ENCODE measurements at regions not wholly inside any gene's neighbourhood (a gene's known extent, or its start where the extent isn't known, plus 50 kb on each side); places are given as distances from the start of the nearest gene placed in this dataset.

DNA sequence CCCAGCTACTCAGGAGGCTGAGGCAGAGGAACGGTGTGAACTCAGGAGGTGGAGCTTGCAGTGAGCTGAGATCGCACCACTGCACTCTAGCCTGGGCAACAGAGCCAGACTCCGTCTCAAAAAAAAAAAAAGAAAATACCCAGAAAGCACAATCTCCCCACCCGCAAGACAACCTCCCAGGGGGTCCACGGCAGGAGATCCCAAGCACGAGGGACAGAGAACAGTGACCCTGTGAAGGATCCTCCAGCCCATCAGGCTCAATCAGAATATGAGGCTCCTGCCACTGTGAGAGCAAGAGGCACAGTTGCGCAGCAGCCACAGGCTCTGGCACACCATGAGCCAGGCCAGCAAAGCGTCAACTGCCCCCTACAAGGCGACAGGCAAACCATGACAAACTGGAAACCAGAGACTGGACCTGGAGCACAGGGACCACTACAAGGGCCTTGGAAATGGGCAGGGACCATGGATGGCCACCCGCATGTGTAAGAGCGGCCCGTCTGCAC is 164.8 kb upstream of the GRK3 start:
- TF ChIP-seq, protein P1, sequence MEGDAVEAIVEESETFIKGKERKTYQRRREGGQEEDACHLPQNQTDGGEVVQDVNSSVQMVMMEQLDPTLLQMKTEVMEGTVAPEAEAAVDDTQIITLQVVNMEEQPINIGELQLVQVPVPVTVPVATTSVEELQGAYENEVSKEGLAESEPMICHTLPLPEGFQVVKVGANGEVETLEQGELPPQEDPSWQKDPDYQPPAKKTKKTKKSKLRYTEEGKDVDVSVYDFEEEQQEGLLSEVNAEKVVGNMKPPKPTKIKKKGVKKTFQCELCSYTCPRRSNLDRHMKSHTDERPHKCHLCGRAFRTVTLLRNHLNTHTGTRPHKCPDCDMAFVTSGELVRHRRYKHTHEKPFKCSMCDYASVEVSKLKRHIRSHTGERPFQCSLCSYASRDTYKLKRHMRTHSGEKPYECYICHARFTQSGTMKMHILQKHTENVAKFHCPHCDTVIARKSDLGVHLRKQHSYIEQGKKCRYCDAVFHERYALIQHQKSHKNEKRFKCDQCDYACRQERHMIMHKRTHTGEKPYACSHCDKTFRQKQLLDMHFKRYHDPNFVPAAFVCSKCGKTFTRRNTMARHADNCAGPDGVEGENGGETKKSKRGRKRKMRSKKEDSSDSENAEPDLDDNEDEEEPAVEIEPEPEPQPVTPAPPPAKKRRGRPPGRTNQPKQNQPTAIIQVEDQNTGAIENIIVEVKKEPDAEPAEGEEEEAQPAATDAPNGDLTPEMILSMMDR (IDR thresholded peaks at IDR 0.05; ENCODE audit: insufficient read depth, low read length, poor library complexity, severe bottlenecking) = no peak
- H3K36me3 ChIP-seq (ENCODE audit: control insufficient read depth, insufficient read depth, low read length) = no peaks in the 10 kb centered on the region
- DNase-seq (ENCODE audit: extremely low read depth, insufficient read length) = no peak
- no peaks in the 10 kb centered on the region for H3K27me3 ChIP-seq (replicated peaks; ENCODE audit: control insufficient read depth, insufficient read depth, low read length)
- H3K4me3 ChIP-seq (replicated peaks; ENCODE audit: low read depth, low read length) = no peak overlapping the region

DNA sequence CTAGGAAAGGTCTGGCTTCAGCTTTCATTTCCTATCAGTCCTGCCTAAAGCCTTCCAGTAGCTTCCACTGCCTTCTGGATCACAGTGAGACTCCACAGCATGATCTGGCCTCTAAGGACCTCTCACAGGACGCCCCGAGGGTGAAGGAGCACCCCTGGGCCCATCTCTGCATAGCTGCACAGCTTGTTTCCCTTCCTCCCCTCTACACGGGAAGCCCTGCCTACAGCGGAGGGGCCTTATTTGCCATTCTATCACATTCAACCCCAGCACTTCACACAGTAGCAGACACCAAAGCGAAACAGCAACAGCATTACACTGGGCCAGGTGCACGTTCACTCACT is 162.3 kb upstream of the GRK3 start:
- DNase-seq (ENCODE audit: extremely low read depth, insufficient read length) = no peak
- Histone ChIP-seq H3K36me3 (ENCODE audit: control insufficient read depth, insufficient read depth, low read length) (no peaks in the 10 kb centered on the region), H3K27me3 (replicated peaks; ENCODE audit: control insufficient read depth, insufficient read depth, low read length) (no peaks in the 10 kb centered on the region), H3K4me3 (replicated peaks; ENCODE audit: low read depth, low read length) (no peak overlapping the region)
- TF ChIP-seq, protein P1 (IDR thresholded peaks at IDR 0.05; ENCODE audit: insufficient read depth, low read length, poor library complexity, severe bottlenecking) = no peak

DNA sequence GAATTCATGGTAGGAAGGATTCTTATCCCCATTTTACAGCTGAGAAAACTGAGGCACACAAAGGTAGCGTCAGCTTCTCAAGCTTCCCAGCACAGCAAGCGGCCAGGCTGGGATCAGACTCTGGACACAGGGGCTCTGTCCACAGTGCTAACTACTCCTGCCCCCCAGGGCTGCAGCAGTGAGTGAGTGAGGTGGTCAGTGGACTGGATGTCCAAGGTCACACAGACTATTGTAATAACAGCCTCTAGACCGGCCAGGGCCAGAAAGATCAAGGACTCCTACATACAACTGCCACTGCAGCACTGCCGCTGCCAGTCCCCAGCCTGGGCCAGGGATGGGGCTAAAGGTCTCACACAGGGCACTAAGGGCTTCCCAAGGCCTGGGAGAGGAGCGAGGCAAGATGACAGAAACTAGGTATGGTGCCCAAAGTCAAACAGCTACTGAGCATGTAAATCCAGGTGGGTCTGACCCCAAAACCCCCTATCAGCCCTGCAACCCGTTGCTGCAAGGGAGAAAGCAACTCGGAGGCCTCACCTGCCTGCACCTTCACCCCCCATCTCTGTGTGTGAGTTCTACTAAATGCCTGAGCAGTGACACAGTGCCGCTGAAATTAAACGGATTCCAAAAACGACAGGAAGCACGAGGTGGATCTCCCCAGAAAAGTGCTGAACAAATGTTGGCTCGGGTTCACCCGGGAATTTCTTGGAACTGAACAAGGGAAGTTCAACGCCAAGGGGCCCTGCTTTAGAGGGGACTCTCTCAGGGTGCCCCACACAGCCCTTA is 161.8 kb upstream of the GRK3 start:
- DNase-seq (ENCODE audit: extremely low read depth, insufficient read length) = no peak
- no peaks in the 10 kb centered on the region for H3K36me3 ChIP-seq (ENCODE audit: control insufficient read depth, insufficient read depth, low read length)
- H3K27me3 ChIP-seq (replicated peaks; ENCODE audit: control insufficient read depth, insufficient read depth, low read length) = no peaks in the 10 kb centered on the region
- TF ChIP-seq, protein P1 (IDR thresholded peaks at IDR 0.05; ENCODE audit: insufficient read depth, low read length, poor library complexity, severe bottlenecking) = no peak
- H3K4me3 ChIP-seq (replicated peaks; ENCODE audit: low read depth, low read length) = no peak overlapping the region

DNA sequence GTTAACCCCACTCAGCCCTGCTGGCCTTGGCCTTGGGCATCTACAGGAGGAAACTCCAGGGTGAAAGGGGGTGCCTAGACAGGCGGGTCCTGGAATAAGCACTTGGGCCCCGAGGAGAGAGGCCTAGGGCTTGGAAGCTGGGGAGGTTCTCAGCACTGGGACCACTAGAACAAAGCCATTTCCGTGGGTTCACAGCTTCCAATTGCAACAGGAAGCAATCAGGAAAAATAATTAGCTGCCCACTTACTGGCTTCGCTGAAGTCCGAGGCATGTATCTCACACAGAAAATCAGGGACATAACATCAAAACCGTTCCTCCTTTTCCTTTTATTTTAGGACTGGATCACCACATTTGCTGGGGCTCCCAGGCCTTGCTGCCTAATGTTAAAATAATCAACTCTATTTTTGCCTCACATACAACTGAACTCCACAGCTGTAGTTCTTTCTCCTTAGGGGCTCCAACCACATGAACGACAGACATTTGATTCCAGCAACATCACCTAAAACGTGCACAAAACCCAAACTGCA is 161.1 kb upstream of the GRK3 start:
- no peaks in the 10 kb centered on the region for H3K27me3 ChIP-seq (replicated peaks; ENCODE audit: control insufficient read depth, insufficient read depth, low read length)
- no peak overlapping the region for H3K4me3 ChIP-seq (replicated peaks; ENCODE audit: low read depth, low read length)
- TF ChIP-seq, protein P1 (IDR thresholded peaks at IDR 0.05; ENCODE audit: insufficient read depth, low read length, poor library complexity, severe bottlenecking) = no peak
- H3K36me3 ChIP-seq (ENCODE audit: control insufficient read depth, insufficient read depth, low read length) = no peaks in the 10 kb centered on the region
- DNase-seq (ENCODE audit: extremely low read depth, insufficient read length) = no peak

DNA sequence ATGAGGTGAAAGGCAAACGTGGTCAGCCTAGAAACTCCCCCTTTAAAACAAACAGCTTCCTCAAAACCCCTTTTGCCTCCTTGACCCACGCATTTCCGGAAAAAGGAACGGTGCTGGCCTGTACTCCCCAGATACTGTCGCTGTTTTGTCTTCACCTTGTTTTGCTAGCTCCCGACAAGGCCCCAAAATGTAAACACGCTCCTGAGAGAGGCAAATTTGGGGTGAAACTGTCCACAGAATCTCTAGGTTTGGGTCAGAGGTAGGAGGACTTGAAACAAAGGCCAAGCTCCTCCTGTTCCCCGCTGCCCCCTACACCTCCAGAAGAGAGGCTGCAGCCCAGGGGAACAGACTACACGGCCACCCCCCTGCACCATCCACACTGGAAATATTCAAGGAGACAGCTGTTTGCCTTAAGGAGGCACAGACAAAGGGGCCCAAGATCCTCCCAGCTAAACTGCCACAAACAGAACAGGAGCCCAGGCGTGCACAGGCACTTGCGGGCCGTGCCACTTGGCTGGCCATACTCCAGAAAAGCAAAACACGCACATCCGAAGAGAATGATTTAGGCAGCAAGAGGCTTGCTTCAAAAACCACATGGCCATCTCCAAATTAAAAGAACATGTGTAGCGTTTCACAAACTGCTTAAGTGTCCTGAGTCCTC is 160.5 kb upstream of the GRK3 start:
- peak overlapping the region; percentile 67 for H3K4me3 ChIP-seq (replicated peaks; ENCODE audit: low read depth, low read length)
- H3K27me3 ChIP-seq (replicated peaks; ENCODE audit: control insufficient read depth, insufficient read depth, low read length) = no peaks in the 10 kb centered on the region
- DNase-seq (ENCODE audit: extremely low read depth, insufficient read length) = no peak
- TF ChIP-seq, protein P1 (IDR thresholded peaks at IDR 0.05; ENCODE audit: insufficient read depth, low read length, poor library complexity, severe bottlenecking) = no peak
- H3K36me3 ChIP-seq (ENCODE audit: control insufficient read depth, insufficient read depth, low read length) = no peaks in the 10 kb centered on the region

Data from GM06990 (cell line).